HUDEP-2 (cell line): ENCODE measurements at regions not wholly inside any gene's neighbourhood (a gene's known extent, or its start where the extent isn't known, plus 50 kb on each side); places are given as distances from the start of the nearest gene placed in this dataset.

ENCODE experiments used
- DNase-seq, 76 experiments: peaks; one replicate each; lab custom pipeline; 2025; ENCODE audit not compliant: unreplicated experiment in 76 of 76; lab: John Stamatoyannopoulos, UW

DNA sequence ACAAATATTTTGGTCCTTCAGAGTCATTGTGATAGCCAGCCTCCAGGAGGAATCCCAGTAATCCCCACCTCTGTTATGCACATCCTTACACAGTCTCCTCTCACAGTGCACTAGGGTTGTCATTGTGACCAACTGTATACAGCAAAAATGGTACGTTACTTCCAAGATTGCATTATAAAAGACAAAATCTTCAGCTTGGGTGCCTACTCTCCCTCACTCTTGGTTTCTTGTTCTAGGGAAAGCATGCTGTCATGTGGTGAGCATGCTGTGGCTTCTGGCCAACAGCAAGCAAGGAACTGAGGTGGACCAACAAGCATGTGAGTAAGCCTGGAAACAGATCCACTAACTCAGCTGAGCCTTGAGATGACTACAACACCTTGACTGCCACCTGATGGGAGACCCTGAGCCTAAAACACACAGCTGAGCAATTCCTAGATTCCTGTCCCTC lies 130.1 kb upstream of the DST start:
- no peak for DNase-seq

DNA sequence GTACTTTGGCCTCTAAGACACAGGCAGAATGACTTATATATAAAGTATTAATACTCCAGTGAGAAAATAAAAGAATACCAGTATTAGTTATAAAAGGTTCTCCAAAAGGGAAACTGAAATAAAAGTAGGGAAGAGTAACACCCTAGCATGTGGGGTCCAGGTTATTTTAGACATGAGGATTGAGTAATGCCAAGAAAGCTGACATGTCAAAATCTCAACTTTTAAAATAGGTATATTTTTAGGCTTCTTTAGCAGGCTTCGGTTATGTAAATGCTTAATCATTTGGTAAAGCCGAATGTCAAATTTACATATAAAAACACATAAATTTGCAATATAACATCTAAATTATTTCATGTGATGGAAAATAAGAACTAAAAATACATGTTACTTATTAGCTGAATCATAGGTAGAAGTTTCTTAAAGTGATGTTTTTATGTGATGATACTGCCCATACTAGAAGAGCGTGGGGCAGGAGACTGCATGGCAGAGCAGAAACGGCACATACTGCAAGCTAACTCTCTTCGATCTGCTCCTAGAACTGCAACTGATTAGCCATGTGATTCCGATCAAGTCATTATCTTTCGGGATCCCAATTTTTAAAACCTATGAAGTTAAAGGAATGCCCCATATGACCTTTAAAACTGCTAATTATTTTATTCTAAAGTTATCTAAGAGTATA lies 129.4 kb upstream of the DST start:
- no peak for DNase-seq

DNA sequence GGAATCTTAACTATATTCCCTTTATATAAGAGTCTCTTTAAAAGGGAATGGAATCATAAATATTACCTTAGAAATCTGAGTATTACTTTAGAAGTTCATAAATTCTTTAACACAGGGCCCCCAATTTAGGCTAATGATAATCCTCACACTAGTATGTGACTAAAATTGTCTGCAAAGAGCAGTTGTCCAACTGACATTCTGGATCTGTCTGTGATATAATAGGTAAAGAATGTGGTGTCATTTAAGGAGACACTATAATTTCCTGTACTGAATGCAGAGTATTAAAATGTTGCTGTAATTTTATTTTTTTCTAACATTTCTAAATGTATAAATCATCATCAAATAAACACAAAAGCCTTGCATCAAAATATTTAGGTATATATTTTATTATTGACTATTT lies 128.5 kb upstream of the DST start:
- DNase-seq: no peak

DNA sequence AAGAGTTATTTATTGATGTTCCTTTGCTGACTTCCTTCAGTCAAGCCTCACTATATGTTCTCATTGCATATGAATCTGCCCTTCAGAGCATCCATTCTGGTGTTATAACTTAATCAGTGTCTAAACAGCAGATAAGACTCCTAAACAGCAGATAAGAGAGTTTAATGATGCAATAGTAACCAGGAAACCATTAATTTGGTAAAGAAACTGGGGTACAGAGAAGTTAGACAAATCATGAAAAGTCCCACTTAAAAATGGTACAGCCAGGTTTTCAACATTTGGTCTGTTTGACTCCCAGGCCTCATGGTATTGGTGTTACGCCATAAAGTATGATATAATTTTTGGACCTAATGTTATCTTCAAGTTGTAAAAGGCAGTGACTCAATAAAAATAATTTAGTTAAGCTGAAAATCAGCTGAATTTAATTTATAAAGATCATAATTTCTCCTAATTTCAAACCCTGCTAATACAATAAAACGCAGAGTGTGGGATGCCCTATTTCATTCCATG lies 127.4 kb upstream of the DST start:
- DNase-seq: no peak

DNA sequence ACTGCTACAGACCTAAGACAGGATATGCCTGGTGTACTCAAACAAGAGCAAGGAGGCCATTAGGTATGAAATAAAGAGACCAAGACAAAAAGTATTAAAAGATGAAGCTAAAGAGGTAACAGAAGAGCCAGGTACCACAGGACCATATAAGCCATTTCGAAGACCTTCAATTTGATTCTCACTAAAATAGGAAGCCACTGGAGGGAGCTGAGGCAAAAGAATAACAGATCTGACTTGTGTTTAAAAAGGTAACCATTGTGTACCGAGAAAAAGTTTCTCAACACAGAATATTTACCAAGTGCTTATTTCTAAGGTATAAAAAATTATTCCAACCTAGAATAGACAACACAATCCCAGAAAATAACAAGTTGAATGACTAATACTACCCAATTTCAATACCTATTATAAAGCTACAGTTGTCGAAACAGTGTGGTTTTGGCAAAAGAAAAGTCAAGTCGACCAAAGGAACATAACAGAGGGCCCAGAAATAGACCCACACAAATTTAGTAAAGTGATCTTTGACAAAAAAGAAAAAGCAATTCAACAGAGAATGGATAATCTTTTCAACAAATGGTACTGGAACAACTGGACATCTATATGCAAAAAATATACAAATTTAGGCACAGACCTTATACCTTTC lies 125.3 kb upstream of the DST start:
- no peak for DNase-seq

DNA sequence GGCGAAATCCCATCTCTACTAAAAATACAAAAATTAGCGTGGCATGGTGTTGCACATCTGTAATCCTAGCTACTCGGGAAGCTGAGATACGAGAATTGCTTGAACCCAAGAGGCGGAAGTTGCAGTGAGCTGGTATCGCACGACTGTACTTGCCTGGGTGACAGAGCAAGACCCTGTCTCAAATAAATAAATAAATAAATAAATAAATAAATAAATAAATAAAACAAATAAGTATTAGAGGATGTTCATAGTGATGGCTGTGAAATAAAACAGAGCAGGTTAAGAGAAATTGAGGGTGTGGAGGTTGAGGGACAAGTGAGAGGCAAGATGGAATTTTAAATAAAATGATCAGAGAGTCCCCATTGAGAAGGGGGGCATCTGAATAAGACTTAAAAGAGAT lies 124.7 kb upstream of the DST start:
- DNase-seq: no peak

DNA sequence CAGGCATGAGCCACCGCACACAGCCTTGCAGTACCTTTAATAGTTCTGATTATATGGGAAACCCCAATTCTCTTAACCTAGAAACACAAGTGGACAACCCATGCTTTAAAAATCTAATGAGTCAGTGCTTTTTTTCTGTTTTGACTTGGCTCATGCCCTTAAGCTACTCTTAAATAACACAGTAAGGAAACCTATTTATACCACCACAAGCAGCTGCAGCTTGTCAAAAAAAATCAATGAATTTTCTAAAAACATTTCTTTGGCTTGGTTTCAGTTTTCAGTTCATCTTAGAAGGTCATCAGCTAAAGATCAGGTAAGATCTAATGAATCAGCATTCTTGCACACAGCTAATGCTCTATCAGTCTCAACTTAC lies 124.1 kb upstream of the DST start:
- DNase-seq: no peak

DNA sequence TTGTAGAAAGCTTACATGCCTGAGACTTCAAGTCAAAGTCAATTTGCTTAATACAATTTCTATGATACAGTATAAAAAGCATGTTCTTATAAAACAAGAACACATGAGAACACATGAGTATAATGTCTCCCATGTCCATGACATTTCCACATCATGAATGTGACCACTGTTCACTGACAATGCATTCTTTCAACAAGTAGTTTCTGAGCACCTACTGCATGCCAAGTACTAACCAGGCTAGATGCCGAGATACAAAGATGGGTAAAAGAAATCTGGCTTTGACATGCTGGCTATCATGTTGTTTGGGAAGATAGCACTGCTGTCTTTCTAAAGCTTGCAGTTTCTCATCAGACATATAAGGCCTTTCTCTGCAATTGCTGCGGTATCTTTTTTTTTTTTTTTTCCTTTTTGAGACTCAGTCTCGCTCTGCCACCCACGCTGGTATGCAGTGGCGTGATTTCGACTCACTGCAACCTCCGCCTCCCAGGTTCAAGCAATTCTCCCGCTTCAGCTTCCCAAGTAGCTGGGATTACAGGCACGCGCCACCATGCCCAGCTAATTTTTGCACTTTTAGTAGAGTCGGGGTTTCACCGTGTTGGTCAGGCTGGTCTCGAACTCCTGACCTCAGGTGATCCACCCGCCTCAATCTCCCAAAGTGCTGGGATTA lies 123.6 kb upstream of the DST start:
- DNase-seq: no peak

DNA sequence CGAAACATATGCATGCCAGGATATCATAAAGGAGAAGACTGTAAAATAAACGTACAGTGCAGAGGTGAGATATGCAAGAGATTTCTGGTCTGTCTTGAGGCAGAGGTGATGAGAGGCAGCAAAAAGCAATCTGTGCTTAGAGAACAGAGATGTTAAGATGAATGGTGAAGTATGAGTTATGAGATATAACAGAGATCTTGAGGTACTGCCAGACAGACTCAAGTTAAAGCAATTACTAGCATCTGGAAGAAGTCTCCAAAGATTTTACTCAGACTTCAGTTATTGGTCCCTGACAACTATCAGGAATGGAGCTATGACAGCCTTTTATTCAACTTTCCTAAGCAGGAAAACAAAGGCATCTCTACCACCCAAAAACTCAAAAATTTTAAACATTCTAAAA lies 122.8 kb upstream of the DST start:
- DNase-seq: no peak

DNA sequence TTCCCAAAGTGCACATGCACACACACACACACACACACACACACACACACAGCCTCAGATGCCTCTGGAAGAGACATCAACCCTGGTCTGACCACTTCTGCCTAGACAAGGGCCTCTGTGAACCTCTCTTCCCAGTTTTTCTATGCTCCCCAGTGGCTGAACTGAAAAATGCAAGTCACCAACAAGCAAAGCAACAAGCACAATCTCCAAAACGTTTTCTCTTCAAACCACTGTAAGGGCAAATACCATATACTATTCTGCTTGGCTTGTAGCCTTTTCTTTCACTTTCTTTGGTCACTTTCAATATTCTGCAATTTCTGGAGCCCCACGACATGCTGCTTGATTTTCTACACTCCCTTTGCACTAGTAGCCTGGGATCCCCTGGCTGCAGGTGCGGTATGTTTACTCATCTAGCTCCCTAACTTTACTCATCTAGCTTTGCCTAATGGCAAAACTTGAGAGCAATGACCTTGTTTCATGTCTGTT lies 121.4 kb upstream of the DST start:
- DNase-seq: peak in 4 of 76 experiments; percentile 5 to 47 (median 30)

DNA sequence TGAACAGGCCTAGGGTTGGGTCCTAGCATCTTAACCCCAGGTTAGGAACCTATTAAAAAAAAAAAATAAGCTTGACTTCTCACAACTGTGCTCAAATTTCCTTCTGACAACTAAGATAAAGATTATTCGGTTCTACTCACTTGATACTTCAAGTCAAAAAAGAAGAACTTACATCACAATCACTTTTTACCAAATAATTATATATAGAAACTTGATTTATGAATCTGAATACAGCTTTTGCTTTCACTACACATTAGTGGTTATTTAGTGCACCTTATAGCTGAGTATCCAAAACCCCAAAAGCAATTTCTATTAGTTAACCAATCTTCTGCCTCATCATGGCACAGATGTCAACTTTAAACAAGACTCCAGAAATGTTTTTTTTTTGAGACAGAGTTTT lies 119.0 kb upstream of the DST start:
- DNase-seq: no peak

DNA sequence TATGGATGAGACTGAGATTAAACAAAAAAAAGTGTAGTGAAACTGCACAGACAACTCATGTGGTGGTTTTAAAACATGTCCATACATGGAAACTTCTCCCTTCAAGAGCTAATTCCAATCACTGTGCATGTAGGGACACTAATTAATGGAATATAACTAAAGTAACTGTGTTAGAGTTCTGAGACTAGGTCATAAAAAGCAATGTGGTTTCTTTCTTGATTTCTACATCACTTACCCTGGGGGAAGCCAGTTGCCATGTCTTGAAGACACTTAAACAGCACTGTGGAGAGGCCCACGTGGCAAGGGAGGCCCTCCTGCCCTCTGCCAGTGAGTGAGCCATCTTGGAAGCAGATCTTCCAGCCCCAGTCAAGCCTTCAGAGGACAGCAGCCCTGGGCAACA lies 118.2 kb upstream of the DST start:
- no peak for DNase-seq

DNA sequence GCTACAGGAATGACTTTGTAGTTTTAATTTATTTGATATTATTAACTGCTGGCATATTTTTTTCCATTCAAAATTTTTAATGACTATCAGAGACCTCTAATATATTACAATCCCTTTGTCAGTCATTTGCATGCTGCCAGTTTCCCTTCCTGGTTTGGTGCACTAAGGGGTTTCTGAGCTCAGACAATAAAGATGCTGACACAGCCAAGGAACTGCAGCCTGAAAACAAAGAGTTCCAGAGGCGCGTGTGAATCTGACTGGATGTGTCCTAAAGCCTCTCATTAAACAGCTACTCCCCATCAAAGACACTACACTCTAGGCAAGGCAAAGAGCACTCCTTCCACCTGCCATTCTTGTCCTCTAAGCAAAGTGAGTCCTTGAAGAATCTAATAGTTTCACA lies 116.8 kb upstream of the DST start:
- DNase-seq: no peak

DNA sequence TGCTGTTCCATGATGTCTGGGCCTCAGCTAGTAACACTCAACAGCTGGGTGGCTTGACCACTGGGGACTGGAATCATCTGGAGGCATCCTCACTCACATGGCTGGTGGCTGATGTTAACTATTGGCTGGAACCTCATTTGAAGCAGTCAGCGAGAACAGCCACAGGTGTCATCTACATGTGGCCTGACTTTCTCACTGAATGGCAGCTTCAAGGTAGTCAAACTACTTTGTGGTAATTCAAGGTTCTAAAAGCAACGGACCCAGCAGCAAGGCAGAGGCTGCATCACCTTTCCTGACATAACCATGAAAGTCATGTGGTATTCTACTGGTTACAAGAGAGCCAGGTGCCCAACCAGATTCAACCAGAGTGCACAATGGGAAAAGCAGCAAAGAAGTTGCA lies 115.9 kb upstream of the DST start:
- DNase-seq: no peak

DNA sequence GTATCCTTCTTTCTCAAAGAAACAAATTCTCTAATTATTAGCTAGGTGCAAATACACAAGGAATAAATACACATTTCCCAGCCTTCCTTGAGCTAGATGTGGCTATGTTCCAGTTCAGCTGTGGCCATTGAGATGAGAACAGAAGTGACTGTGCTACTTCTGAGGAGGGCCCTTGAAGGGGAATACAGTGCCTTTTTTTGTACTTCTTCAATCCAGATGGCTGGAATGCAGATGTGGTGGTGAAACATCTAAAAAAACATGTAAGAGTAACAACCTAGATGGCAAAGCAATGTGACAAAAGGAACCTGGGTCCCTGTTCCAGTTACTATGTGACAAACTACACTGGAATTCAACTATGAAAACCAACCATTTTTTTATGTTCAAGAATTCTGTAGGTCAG lies 115.4 kb upstream of the DST start:
- DNase-seq: no peak

DNA sequence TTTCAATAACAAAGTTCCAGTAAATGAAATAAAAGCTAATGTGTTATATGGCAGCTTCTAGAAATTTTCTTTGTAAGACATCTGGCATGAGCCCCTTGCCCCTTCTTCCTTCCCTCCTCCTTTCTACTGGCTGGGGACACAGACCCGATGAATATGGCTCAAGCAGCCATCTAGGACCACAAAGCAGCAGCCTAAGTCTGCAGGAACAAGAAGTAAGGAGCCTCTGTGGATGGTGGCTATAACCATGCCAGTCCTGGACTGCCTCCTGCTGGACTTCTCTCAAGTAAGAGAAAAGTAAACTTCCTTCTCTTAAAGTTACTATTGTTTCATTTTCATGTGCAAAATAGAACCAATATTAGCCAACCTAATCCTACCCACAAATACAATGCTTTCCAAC lies 114.9 kb upstream of the DST start:
- peak in 1 of 76 experiments; percentile 14 for DNase-seq

DNA sequence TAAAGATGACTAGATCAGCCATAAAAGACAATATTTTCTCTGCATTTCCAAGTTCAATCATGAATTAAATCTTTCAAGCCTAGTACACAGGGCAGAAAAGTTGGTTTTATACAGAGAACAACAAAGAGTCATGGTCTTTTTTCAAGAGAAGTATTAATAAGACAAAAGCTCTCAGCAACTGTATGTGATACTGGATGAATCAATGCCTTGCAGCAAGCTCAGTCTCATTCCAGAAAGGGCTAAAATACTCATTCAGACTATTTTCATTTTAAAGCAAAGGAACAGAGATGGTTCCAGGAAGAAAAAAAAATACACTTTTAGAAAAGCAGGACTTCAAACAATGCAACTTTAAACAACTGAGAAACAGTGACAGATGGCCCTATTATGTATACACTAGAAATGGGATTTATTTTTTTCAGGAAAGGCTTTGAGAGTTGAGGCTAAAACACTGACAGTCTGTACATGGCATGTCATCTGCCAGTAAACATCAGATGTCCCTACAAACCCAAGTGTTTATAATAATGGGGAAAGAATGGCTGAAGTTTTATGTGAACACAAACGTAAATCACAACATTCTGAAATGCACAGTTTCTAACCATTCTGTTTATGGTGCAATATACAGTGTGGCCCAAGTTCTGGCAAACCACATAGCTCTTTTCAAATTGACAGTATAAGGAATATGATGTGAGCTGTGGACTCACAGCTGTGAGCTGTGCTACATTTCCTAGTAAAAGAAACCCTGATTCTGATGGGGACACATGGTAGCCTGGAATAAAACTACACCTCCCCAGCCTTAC lies 114.3 kb upstream of the DST start:
- DNase-seq: no peak

DNA sequence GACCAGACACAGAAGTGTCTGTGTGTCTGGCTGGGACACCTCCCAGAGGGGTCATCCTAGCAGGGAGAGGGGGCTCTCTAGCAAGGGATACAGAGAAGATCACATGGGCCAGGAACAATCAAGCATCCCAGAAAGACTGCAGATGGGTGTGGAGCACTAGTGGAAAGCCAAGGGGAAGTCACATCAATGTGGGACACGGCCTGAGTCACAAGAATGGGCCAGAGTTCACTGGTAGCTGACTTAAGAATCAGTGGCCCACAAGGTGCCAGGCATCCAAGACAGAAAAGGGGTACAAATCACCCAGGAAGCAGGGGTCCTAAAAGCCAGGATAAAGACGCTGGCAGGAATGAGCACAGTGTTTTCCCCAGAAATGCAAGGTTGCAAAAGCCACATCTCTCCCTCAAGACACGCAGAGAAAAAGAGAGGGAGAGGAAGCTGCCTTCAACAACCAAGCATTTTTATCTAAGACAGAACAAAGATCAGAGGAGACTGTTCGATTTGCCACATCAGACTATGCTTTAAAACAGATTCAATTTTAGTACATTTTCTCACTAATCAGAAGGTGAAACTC lies 113.6 kb upstream of the DST start:
- DNase-seq: no peak

DNA sequence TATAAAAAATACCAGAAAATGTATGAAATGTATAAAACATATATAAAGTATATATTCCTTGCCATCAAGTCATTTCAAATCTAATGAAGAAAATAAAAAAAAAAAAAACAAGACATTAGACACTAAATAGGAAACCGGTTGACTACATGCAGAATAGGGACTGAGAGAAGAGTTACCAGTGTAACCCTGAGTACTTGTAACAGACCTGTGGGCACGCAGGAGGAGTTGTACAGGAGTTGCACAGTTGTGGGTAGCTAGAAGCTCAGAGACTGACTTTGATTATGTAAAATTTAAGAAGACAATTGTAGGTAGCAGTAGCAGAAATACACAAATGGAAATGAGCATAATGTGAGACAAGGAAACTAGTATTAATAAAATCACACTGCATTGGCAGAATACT lies 112.4 kb upstream of the DST start:
- DNase-seq: no peak

DNA sequence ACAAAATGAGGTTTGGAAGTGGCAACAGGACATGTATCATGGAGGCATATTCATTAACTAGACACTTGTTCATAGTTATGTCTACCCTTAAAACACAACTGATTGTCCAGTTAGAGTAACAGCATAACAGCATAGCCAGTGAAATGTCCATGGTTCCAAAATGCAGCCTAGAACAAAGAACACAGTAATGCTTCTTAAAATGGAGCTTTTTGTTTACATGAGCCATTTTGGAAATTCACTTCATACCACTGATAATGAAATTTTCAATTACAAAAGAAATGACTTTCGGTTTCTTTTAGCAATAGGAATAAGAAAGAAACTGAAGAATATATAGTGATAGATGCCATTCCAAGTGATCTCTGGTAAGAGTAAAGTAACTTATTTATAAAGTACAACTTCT lies 111.1 kb upstream of the DST start:
- DNase-seq: no peak

DNA sequence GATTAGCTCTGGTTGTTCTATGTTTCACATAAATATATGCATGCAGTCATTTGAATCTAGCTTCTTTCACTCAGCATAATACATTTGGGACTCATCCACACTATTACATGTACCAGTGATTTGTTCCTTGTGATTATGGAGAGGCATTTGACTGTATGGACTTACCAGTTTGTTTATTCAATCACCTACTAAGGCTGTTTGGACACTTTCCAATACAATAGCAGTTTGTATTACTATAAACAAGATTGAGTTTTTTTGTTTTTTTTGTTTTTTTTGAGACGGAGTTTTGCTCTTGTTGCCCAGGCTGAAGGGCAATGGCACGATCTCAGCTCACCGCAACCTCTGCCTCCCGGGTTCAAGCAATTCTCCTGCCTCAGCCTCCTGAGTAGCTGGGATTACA lies 109.8 kb upstream of the DST start:
- no peak for DNase-seq
